BJ (cell line): ENCODE measurements at regions not wholly inside any gene's neighbourhood (a gene's known extent, or its start where the extent isn't known, plus 50 kb on each side); places are given as distances from the start of the nearest gene placed in this dataset.

Experiments
- CTCF ChIA-PET: fragments of 350-600 bp; formaldehyde crosslinking; extraction: SDS; loops from one replicate; lab custom pipeline; 2021; ENCODE audit warnings: antibody characterized with exemption, inconsistent platforms; lab: Yijun Ruan, JAX
- POLR2A ChIA-PET: fragments of 300-600 bp; sonication (Branson Sonifier 250); formaldehyde crosslinking; extraction: SDS; loops from one replicate; lab custom pipeline; 2021; ENCODE audit warnings: antibody characterized with exemption; lab: Charles Lee
- DNase-seq: peaks from one replicate; pipeline ENCODE4 v3.0.0-alpha.2; 2011; ENCODE audit warnings: low read depth
- H3K27me3 ChIP-seq: 2 replicates; pipeline ENCODE4 v1.6.0; 2011; ENCODE audit warnings: low read length; ENCODE audit not compliant: control insufficient read depth, insufficient read depth
- H3K36me3 ChIP-seq: 2 replicates; pipeline ENCODE4 v1.5.1; 2011; ENCODE audit warnings: low read length; ENCODE audit not compliant: control insufficient read depth, insufficient read depth
- H3K4me3 ChIP-seq: 2 replicates; pipeline ENCODE4 v1.5.1; 2011; ENCODE audit warnings: low read depth, mild to moderate bottlenecking, control low read depth, low read length
- CTCF ChIP-seq: IDR thresholded peaks from 2 replicates; pipeline ENCODE4 v1.5.1; 2011; ENCODE audit warnings: low read depth, mild to moderate bottlenecking, control low read depth, inconsistent platforms, low read length, moderate library complexity; ENCODE audit not compliant: insufficient read depth

GRCh38 chr3:153901152-153901551 lies 220.0 kb upstream of the ARHGEF26 start:
- Histone ChIP-seq H3K4me3 (no peak overlapping the region), H3K27me3 (no peaks in the 10 kb centered on the region), H3K36me3 (no peaks in the 10 kb centered on the region)
- ChIA-PET CTCF (no interaction called here), POLR2A (no interaction called here)
- no peak for TF ChIP-seq CTCF
- DNase-seq: no peak

GRCh38 chr3:153901991-153902390 lies 219.2 kb upstream of the ARHGEF26 start:
- ChIA-PET POLR2A (no interaction called here), CTCF (no interaction called here)
- Histone ChIP-seq H3K4me3 (no peak overlapping the region), H3K27me3 (no peaks in the 10 kb centered on the region), H3K36me3 (no peaks in the 10 kb centered on the region)
- no peak for TF ChIP-seq CTCF
- no peak for DNase-seq

GRCh38 chr3:153903430-153903829 lies 217.8 kb upstream of the ARHGEF26 start:
- POLR2A ChIA-PET: no interaction called here
- CTCF ChIA-PET: no interaction called here
- no peak overlapping the region for H3K4me3 ChIP-seq
- no peaks in the 10 kb centered on the region for H3K27me3 ChIP-seq
- H3K36me3 ChIP-seq: no peaks in the 10 kb centered on the region
- DNase-seq: no peak
- TF ChIP-seq CTCF: no peak

- Histone ChIP-seq H3K4me3 (no peak overlapping the region), H3K27me3 (no peaks in the 10 kb centered on the region), H3K36me3 (no peaks in the 10 kb centered on the region)
- no peak for TF ChIP-seq CTCF
- DNase-seq: no peak
- CTCF ChIA-PET: no interaction called here
- POLR2A ChIA-PET: no interaction called here
Observed at GRCh38 chr3:153906366-153906765, 214.8 kb upstream of the ARHGEF26 start.

- no peak for TF ChIP-seq CTCF
- Histone ChIP-seq H3K36me3 (no peaks in the 10 kb centered on the region), H3K4me3 (no peak overlapping the region), H3K27me3 (no peaks in the 10 kb centered on the region)
- DNase-seq: no peak
- CTCF ChIA-PET: no interaction called here
- POLR2A ChIA-PET: no interaction called here
Observed at GRCh38 chr3:153910387-153910786, 210.8 kb upstream of the ARHGEF26 start.
